ENCODE measurements at regions not wholly inside any gene's neighbourhood (a gene's known extent, or its start where the extent isn't known, plus 50 kb on each side); places are given as distances from the start of the nearest gene placed in this dataset.

DNA sequence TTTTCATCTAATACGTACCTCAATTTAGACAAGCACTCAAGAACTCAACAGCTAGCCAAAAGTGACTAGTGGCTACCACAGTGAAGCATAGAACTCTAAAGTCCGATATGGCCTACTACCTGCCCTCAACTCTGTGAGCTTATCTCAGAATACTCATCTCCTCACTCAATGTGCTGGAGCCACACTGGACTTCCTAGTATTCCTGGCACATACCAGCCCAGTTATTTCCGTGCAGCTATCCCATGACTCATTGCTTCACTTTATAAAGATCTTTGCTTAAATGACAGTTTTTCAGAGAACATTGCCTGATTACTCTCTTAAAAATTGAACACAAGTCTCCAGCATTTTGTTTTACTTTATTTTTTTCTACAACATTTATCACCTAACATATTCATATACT is 524.7 kb downstream of the PYDC2 start:
- TF ChIP-seq, protein P1, sequence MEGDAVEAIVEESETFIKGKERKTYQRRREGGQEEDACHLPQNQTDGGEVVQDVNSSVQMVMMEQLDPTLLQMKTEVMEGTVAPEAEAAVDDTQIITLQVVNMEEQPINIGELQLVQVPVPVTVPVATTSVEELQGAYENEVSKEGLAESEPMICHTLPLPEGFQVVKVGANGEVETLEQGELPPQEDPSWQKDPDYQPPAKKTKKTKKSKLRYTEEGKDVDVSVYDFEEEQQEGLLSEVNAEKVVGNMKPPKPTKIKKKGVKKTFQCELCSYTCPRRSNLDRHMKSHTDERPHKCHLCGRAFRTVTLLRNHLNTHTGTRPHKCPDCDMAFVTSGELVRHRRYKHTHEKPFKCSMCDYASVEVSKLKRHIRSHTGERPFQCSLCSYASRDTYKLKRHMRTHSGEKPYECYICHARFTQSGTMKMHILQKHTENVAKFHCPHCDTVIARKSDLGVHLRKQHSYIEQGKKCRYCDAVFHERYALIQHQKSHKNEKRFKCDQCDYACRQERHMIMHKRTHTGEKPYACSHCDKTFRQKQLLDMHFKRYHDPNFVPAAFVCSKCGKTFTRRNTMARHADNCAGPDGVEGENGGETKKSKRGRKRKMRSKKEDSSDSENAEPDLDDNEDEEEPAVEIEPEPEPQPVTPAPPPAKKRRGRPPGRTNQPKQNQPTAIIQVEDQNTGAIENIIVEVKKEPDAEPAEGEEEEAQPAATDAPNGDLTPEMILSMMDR (IDR thresholded peaks at IDR 0.05) = no peak
- no peak for TF ChIP-seq POLR2A (IDR thresholded peaks at IDR 0.05)
